GM13976 (cell line): ENCODE measurements at regions not wholly inside any gene's neighbourhood (a gene's known extent, or its start where the extent isn't known, plus 50 kb on each side); places are given as distances from the start of the nearest gene placed in this dataset.

ENCODE experiments used
- DNase-seq: peaks from one replicate; pipeline ENCODE4 v3.0.0; 2012; ENCODE audit warnings: low spot score
- in situ Hi-C: fragments of 300-500 bp; cut with MboI; formaldehyde crosslinking; loops from one replicate; pipeline ENCODE4 v1.12.0; 2022; ENCODE audit warnings: low sequenced_read_pairs, mixed read lengths, inconsistent platforms; ENCODE audit not compliant: unreplicated experiment
- TF ChIP-seq, protein P1 (sequence below): IDR thresholded peaks from 2 replicates; pipeline ENCODE4 v1.5.1; 2012; ENCODE audit warnings: borderline replicate concordance, mild to moderate bottlenecking; ENCODE audit not compliant: insufficient read depth; ENCODE audit errors: extremely low read depth, missing control alignments, control extremely low read depth

DNA sequence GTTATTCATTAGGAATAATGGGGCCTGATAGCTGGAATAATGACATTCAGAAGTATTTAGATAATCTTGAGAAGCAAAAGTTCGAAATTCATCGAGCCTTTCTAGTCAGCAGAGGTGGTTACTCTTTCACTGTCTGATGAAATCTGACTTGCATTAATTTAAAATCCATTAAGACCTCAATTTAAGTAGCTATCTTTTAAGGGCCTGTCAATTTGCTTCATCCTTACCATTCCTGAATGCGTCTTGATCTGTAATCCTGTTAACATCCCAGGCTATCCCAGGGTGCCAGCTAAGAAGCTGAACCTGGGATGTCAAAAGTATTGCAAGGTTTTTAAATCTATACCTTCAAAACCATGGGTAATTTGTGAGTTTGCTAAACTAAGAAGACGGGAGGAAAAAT lies 1491.0 kb upstream of the MIR17HG start:
- TF ChIP-seq, protein P1, sequence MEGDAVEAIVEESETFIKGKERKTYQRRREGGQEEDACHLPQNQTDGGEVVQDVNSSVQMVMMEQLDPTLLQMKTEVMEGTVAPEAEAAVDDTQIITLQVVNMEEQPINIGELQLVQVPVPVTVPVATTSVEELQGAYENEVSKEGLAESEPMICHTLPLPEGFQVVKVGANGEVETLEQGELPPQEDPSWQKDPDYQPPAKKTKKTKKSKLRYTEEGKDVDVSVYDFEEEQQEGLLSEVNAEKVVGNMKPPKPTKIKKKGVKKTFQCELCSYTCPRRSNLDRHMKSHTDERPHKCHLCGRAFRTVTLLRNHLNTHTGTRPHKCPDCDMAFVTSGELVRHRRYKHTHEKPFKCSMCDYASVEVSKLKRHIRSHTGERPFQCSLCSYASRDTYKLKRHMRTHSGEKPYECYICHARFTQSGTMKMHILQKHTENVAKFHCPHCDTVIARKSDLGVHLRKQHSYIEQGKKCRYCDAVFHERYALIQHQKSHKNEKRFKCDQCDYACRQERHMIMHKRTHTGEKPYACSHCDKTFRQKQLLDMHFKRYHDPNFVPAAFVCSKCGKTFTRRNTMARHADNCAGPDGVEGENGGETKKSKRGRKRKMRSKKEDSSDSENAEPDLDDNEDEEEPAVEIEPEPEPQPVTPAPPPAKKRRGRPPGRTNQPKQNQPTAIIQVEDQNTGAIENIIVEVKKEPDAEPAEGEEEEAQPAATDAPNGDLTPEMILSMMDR: no peak
- DNase-seq: no peak
- in situ Hi-C loops: no loop called here

DNA sequence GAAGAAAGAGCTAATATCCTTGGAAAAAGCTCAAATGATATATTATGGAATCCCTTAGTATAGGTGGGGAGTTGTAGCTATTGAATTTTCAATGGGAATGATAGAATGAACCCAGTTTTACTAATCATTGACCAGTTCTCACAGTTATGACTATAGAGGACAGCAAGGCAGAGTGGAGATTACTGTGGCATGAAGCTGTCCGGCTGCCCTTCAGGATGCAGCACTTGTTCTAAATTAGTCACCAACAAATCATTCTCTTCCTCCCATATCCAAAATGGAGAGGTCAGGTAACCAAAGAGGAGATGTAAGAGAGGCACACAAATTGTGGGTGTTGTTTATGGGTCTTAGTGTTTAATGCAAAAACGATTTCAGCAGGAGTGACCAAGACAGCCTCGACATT lies 1490.0 kb upstream of the MIR17HG start:
- TF ChIP-seq, protein P1: no peak
- DNase-seq: no peak
- in situ Hi-C loops: no loop called here

DNA sequence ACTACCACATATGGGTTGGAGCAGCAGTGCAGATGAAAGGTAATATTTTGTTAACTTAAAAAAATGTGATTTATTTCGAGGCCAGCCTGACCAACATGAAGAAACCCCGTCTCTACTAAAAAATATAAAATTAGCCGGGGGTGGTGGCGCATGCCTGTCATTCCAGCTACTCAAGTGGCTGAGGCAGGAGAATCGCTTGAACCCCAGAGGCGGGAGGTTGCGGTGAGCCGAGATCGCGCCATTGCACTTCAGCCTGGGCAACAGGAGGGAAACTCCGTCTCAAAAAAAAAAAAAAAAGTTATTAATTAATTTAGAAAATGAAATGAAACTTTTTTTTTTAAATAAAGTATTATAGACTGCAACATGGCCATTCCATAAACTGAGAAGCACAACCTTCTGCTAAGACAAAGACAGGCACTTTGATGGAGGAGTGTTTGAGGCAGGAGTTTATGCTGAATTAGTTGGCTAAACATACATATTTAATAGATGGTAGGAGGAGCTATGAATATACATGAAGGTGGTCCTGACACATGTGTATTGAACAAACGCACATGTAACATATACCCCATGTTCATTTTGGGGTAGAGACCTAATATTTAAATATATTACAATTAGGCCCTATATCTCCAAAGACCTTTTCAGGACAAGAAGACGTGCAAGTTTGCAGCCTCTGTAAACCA lies 1485.3 kb upstream of the MIR17HG start:
- TF ChIP-seq, protein P1: no peak
- in situ Hi-C loops: no loop called here
- DNase-seq: no peak

DNA sequence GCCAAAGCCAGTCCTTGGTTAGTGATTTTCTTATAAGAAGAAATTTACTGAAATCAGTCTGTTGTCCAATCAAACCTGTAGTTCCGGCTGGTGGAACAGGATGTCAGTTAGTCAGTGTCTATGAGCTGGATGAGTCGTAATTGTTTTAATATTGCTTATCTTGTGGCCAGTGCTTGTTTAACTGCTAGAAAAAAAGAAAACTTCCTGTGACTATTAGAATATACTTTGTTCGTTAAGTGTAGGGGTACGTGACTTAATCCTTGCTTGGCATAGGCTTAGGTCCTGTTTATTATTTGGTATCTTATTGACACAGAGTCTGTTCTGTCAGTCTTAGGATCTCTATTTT lies 1484.8 kb upstream of the MIR17HG start:
- DNase-seq: no peak
- in situ Hi-C loops: no loop called here
- TF ChIP-seq, protein P1: no peak

DNA sequence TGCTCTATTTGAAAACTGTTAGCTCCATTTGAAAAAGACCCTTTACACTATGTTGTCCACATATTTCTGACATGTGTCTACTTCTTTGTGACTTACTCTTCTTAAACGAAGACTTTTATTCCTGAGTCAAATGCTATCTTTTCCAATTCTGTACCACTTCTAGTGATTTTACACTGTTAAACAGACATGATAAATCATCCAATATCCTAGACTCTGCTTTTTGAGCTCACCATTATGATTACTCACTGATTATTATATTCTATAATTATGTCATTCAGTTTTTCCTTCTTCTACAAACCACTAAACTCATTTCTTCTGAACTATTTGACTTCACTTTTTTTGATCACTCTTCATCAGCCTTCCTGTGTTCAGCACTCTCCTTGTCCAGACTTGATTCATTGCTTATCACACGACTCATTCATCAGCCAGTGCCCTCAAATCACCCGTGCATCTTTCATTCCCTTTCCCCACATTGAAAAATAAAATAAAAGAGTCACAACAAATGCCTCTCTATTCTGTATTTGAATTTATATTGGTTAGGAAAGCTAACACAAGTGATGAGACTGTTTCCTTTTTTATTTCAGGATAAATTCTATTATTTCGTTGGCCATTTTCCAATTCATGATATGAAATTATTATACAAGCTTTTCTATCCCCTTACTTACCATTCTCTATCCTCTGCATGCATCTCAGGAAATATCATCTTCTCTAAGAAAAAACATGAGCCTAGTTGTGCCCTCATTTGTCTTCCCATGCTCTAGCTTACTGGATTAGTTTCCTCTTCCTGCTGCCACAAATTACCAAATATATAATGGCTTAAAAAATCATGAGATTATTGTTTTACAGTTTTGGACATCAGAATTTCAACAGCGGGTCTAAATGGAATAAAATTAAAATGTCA lies 1482.1 kb upstream of the MIR17HG start:
- in situ Hi-C loops: no loop called here
- DNase-seq: no peak
- TF ChIP-seq, protein P1: no peak

DNA sequence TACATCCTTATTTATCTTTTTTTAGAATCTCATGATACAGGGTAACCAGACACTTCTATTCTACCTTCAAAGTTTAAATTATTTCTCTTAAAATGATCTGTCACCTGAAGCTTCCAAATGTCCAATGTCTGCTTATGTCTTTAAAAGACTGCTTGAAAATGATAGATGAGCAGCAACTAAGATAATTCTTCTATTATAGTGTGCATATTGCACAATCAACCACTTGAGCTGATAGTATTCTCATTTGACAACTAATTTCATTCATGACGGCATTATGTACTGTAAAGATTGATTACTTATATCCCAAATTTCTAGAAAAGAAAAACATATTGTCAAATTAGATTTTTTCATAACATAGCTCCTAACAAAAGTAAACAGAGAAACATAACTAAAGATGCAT lies 1478.2 kb upstream of the MIR17HG start:
- in situ Hi-C loops: no loop called here
- TF ChIP-seq, protein P1: no peak
- DNase-seq: no peak
